ENCODE measurements at regions not wholly inside any gene's neighbourhood (a gene's known extent, or its start where the extent isn't known, plus 50 kb on each side); places are given as distances from the start of the nearest gene placed in this dataset.

DNA sequence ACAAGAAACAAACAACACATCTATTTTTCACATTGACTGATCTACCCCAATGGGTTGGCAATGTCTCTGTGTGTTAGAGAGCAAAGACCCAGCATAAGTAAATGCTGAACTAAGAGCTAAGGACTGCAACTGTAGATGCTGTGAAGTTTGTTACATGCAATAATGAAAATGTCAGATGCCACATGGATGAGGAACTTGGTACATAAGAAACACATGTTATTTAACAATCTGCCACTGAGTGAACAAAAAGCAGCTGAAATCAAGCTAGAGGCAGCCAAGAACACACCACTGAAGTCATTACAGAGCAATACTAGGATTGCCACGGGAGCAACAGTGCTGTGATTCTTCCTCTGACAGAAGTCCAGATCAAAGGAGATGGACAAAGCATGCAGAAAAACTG is 389.4 kb downstream of the CDH2 start:
- TF ChIP-seq, protein P1, sequence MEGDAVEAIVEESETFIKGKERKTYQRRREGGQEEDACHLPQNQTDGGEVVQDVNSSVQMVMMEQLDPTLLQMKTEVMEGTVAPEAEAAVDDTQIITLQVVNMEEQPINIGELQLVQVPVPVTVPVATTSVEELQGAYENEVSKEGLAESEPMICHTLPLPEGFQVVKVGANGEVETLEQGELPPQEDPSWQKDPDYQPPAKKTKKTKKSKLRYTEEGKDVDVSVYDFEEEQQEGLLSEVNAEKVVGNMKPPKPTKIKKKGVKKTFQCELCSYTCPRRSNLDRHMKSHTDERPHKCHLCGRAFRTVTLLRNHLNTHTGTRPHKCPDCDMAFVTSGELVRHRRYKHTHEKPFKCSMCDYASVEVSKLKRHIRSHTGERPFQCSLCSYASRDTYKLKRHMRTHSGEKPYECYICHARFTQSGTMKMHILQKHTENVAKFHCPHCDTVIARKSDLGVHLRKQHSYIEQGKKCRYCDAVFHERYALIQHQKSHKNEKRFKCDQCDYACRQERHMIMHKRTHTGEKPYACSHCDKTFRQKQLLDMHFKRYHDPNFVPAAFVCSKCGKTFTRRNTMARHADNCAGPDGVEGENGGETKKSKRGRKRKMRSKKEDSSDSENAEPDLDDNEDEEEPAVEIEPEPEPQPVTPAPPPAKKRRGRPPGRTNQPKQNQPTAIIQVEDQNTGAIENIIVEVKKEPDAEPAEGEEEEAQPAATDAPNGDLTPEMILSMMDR (IDR thresholded peaks at IDR 0.05): no peak
- TF ChIP-seq POLR2A (IDR thresholded peaks at IDR 0.05; ENCODE audit: low read depth): no peak
- TF ChIP-seq POLR2AphosphoS5 (IDR thresholded peaks at IDR 0.05): no peak

All from esophagus muscularis mucosa (tissue), 3 donors.